Epithelial cell of prostate (primary cell): ENCODE measurements at regions not wholly inside any gene's neighbourhood (a gene's known extent, or its start where the extent isn't known, plus 50 kb on each side); places are given as distances from the start of the nearest gene placed in this dataset.

Experiments
- DNase-seq: peaks from one replicate; pipeline ENCODE4 v3.0.0-alpha.2; 2011; ENCODE audit warnings: low read depth, low spot score
- H3K27ac ChIP-seq: fragments of 450-650 bp; 2 replicates; pipeline ENCODE4 v1.5.1; 2017; ENCODE audit warnings: mild to moderate bottlenecking

GRCh38 chr2:14148216-14148615 lies 484.3 kb upstream of the LRATD1 start:
- DNase-seq: no peak
- no peak overlapping the region for H3K27ac ChIP-seq

DNA sequence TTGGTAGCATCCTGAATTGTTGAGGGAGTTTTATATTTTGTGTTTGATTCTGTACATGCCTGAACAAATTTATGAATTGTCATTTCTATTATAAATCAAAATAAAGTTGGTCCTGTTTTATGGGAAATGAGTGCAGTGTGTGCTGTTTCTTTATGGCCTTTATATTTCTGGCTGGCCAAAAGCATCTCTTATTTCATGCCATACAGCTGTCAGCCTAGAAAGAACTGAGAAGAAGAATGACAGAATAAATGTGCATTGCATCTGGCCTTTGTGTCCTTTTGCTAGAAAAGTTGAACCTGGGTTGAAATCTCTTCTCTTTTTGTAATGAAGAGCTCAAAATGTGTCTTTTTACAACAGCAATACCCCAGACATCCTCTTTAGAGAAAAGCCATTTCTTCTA lies 474.7 kb upstream of the LRATD1 start:
- no peak for DNase-seq
- H3K27ac ChIP-seq: no peak overlapping the region

GRCh38 chr2:14180333-14180732 lies 452.2 kb upstream of the LRATD1 start:
- no peak overlapping the region for H3K27ac ChIP-seq
- no peak for DNase-seq

GRCh38 chr2:14182227-14182946 lies 450.1 kb upstream of the LRATD1 start:
- no peak overlapping the region for H3K27ac ChIP-seq
- DNase-seq: no peak

GRCh38 chr2:14185906-14186305 lies 446.6 kb upstream of the LRATD1 start:
- no peak for DNase-seq
- no peak overlapping the region for H3K27ac ChIP-seq

GRCh38 chr2:14188446-14188845 lies 444.1 kb upstream of the LRATD1 start:
- no peak overlapping the region for H3K27ac ChIP-seq
- no peak for DNase-seq

DNA sequence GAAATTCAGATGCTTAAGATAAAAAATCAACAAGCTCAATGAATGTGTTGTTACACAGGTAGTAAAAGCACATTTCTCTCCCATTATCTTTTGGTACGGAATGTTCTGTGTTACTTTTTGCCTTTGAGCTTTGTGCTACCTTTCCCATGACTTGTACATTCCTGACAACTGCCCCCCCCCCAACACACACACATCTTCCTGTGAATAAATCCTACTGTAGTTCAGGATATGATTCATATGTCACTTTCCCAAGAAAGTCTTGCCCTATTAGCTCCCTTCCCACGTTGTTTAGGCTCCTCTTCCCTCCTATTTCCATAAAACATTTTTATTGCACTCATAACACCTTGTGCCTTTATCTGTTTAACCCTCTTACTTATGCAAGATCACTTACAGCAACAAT lies 442.6 kb upstream of the LRATD1 start:
- H3K27ac ChIP-seq: peak overlapping the region; percentile 79
- DNase-seq: peak; percentile 72

DNA sequence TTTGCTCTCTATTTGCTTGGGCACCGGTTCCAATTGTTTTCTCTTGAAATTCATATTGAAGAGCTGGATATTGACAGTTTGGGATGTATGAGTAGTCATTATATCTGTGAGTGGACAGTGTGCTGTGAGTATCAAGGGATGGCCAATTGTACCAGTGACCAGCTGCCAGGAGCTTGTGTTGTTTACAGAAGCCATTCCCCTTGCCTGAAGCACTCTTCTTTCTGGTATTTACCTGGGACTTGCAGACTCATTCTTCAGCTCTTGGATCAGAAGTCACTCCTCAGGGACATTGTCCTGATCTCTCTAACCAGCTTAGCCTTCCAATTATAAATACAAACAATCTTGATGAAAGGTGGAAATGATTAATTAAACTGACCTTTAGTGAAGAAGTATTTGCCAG lies 438.3 kb upstream of the LRATD1 start:
- no peak overlapping the region for H3K27ac ChIP-seq
- DNase-seq: no peak

DNA sequence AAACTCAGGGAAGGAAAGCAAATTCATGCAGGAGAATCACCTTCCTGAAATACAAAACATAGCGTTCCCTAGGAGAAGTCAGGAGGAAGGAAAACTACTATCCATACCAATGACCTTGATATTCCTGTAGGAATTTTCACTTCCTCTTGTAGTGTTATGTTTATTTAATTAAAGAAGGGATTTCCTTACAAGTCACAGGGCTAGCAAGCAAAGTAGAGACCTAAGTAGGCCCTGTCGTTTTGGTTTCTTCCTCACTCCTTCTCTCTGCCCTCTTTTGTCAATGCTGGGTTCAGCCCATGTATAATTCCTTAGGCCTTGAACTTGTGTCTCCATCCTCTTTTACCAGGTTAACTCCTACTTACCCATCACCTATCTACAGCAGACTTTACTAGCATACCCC lies 435.2 kb upstream of the LRATD1 start:
- H3K27ac ChIP-seq: no peak overlapping the region
- no peak for DNase-seq

DNA sequence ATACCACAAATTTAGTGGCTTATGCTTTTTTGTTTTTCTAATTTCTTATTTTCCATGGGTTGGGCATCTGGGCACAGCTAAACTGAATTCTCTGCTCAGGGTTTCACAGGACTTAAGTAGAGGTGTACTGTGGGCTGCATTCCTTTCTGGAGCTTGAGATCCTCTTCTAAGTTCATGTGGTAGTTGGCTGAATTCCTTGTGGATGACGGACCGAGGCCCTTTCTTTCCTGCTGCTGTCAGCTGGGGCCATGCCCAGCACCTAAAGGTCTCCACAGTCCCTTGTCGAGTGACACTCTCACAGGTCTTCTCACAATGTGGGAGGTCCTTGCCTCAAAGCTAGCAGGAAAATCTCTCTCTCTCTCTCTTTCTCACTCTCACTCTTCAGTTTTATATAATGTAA lies 433.5 kb upstream of the LRATD1 start:
- H3K27ac ChIP-seq: no peak overlapping the region
- DNase-seq: no peak

DNA sequence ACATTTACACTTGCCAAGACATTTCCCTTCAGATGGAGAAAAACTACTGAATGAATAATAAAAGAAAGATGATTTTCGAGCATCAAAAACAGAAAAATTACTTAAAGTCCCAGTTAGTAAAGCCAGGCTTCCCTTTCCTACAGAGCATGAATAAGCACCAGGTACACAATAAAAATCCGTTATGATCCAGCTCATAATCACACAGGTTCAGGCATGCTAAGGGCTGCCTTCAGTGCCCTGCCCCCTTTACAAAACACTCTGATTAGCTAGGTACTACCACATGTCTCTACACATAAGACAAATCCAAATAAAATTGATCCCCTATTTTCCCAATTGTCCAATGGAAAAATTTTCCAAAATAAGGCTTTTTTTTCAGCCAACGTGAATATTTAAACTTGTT lies 413.2 kb upstream of the LRATD1 start:
- H3K27ac ChIP-seq: peak overlapping the region; percentile 13
- peak; percentile 16 for DNase-seq

DNA sequence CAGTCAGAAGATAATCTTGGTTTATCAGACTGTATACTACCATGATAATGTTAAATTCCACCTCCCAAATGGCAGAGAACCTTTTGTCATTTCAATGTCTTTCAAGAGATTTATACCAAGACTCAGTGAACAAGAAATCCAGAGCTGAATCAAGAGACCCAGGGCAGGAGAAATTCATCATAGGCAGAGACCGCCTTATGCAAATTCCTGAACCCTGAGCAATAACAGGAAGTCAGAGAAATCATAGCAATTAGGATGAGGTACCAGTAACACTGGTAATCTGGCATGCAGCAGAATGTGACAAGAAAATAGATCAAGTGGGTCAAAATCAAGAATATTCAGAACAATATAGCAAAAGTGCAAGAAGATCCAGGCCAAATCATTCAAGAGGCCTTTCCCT lies 412.4 kb upstream of the LRATD1 start:
- DNase-seq: no peak

DNA sequence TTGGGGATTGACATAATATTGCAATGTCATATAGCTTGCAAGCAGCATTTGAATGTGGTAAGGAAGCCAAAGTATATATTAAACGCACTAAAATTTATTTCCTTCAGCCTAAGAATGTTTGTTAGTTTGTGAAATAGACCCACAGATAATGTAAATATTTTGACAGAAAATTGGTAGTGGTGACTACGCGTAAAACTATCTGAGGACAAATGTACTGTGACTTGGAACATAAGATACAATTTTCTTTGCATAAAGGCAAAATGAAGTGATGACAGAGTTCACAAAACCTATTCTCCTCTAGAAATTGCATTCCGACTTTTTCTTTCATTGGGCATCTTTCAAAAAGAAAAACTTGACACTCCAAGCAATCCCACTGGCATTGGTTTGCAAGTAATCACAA lies 411.1 kb upstream of the LRATD1 start:
- no peak overlapping the region for H3K27ac ChIP-seq
- DNase-seq: no peak

More for the DNA sequence above, 412.4 kb upstream of the LRATD1 start:
- H3K27ac ChIP-seq: peak overlapping the region; percentile 13

GRCh38 chr2:14223576-14223975 lies 408.9 kb upstream of the LRATD1 start:
- no peak overlapping the region for H3K27ac ChIP-seq
- DNase-seq: no peak

DNA sequence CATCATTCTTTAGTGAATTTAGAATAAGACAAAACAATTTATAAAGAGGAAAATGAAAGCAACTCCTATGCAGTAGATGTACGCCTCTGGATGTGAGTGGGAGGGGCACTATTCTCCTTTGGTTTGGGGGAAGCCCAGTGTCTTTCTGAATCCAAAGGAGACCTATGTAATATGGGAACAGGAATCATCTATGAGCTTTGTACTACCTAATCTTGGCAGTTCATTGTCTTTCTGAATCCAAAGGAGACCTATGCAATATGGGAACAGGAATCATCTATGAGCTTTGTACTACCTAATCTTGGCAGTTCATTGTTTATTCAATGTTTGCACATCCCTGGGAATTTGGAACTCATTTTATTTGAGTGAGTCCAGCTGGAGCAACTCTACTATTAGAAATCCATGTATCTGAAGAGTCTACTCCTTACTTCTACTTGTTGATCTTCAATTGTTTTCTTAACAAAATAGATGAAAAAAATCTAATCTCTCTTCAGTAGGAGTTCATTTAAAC lies 401.1 kb upstream of the LRATD1 start:
- no peak overlapping the region for H3K27ac ChIP-seq
- DNase-seq: no peak

GRCh38 chr2:14232217-14232616 lies 400.3 kb upstream of the LRATD1 start:
- no peak for DNase-seq
- no peak overlapping the region for H3K27ac ChIP-seq

DNA sequence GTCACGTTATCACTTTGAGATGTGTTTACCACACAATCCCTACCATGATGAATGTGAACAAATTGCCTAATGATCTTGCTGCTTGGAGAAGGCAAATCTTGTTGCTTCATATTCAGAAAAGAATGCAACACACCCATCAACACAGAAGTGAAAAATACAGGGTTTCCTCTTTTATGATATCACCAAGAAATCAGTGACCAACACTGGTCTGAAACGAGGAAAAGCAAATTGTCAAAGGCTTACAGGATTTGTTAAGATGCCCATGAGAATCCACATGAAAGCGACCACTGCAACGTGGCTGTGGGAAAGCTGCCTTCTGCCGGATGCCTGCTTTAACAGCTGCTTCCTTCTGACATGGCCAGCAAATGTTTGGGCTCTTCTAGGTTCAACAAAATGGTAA lies 397.6 kb upstream of the LRATD1 start:
- H3K27ac ChIP-seq: no peak overlapping the region

DNA sequence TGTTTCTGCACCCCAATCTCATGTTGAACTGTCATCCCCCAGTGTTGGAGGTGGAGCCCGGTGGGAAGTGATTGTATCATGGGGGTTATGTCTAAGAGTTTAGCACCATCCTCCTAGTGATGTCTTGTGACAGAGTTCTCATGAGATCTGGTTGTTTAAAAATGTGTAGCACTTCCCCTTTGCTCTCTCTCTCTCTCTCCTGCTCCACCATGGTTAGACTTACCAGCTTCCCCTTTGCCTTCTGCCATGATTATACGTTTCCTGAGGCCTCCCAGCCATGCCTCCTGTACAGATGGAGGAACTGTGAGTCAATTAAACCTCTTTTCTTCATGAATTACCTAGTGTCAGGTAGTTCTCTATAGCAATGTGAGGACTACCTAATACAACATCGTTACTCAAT lies 396.9 kb upstream of the LRATD1 start:
- no peak for DNase-seq
- no peak overlapping the region for H3K27ac ChIP-seq

More for the DNA sequence above, 397.6 kb upstream of the LRATD1 start:
- DNase-seq: no peak

- DNase-seq: no peak
- no peak overlapping the region for H3K27ac ChIP-seq
Measured at GRCh38 chr2:14237902-14238301, 394.6 kb upstream of the LRATD1 start.

GRCh38 chr2:14239605-14240004 lies 392.9 kb upstream of the LRATD1 start:
- no peak for DNase-seq
- H3K27ac ChIP-seq: no peak overlapping the region

GRCh38 chr2:14240868-14241267 lies 391.6 kb upstream of the LRATD1 start:
- no peak for DNase-seq
- no peak overlapping the region for H3K27ac ChIP-seq

- no peak overlapping the region for H3K27ac ChIP-seq
- no peak for DNase-seq
Measured at GRCh38 chr2:14245901-14246300, 386.6 kb upstream of the LRATD1 start.
